IMR-90 (cell line): ENCODE measurements at regions not wholly inside any gene's neighbourhood (a gene's known extent, or its start where the extent isn't known, plus 50 kb on each side); places are given as distances from the start of the nearest gene placed in this dataset.

Experiments
- ATAC-seq: fragments of 200-7000 bp; cut with Tn5 transposase; 2 replicates; pipeline ENCODE4 v1.9.1; 2020; ENCODE audit warnings: low read depth, mild to moderate bottlenecking, moderate library complexity
- BruUV-seq: library from RNA; stranded (reverse); fragments of 400-500 nt; replicated peaks from 2 replicates; lab custom pipeline; 2021; lab: Mats Ljungman, UMichigan
- CTCF ChIA-PET: fragments of 300-600 bp; formaldehyde crosslinking; extraction: SDS; loops from one replicate; lab custom pipeline; 2021; ENCODE audit warnings: antibody characterized with exemption; lab: Yijun Ruan, JAX
- POLR2A ChIA-PET: fragments of 300-600 bp; sonication (Branson Sonifier 250); formaldehyde crosslinking; loops from one replicate; lab custom pipeline; 2022; ENCODE audit warnings: antibody characterized with exemption; ENCODE audit not compliant: unreplicated experiment; lab: Charles Lee
- DNase-seq: peaks from one replicate; pipeline ENCODE4 v3.0.0; 2013
- H2AFZ ChIP-seq: replicated peaks from 2 replicates; pipeline ENCODE3; 2013; ENCODE audit warnings: low read length, mild to moderate bottlenecking; ENCODE audit not compliant: poor library complexity
- H2AK5ac ChIP-seq: 2 replicates; pipeline ENCODE4 v1.6.1; 2013; ENCODE audit warnings: low read depth, low read length, inconsistent platforms
- H2AK9ac ChIP-seq: replicated peaks from 2 replicates; pipeline ENCODE3; 2013; ENCODE audit warnings: mild to moderate bottlenecking, low read depth, low read length, moderate library complexity; ENCODE audit not compliant: poor library complexity
- H2BK120ac ChIP-seq: 2 replicates; pipeline ENCODE4 v1.6.1; 2013; ENCODE audit warnings: low read depth, low read length, inconsistent platforms
- H2BK15ac ChIP-seq: 3 replicates; pipeline ENCODE4 v1.6.1; 2013; ENCODE audit warnings: low read depth, low read length, inconsistent platforms
- H2BK20ac ChIP-seq: 2 replicates; pipeline ENCODE4 v1.6.1; 2013; ENCODE audit warnings: low read depth, mild to moderate bottlenecking, inconsistent platforms, low read length, moderate library complexity
- H2BK5ac ChIP-seq: 2 replicates; pipeline ENCODE4 v1.6.1; 2013; ENCODE audit warnings: mild to moderate bottlenecking, low read depth, low read length, inconsistent platforms; ENCODE audit not compliant: poor library complexity, severe bottlenecking
- H3K14ac ChIP-seq: replicated peaks from 2 replicates; pipeline ENCODE4 v1.6.1; 2013; ENCODE audit warnings: low read depth, low read length, inconsistent platforms
- H3K18ac ChIP-seq: 2 replicates; pipeline ENCODE4 v1.6.1; 2013; ENCODE audit warnings: low read depth, low read length, control low read depth
- H3K23ac ChIP-seq: 2 replicates; pipeline ENCODE4 v1.6.1; 2013; ENCODE audit warnings: low read depth, low read length, inconsistent platforms
- H3K27ac ChIP-seq: 2 replicates; pipeline ENCODE4 v1.5.1; 2013; ENCODE audit warnings: mild to moderate bottlenecking, control low read depth, low read length; ENCODE audit not compliant: insufficient read depth
- H3K27me3 ChIP-seq: 2 replicates; pipeline ENCODE4 v1.6.1; 2013; ENCODE audit warnings: low read length; ENCODE audit not compliant: control insufficient read depth, insufficient read depth
- H3K36me3 ChIP-seq: 2 replicates; pipeline ENCODE4 v1.6.1; 2013; ENCODE audit warnings: low read length, mixed read lengths; ENCODE audit not compliant: control insufficient read depth, insufficient read depth
- H3K4ac ChIP-seq: 2 replicates; pipeline ENCODE4 v1.6.1; 2013; ENCODE audit warnings: low read depth, low read length, inconsistent platforms
- H3K4me1 ChIP-seq: 2 replicates; pipeline ENCODE4 v1.6.1; 2013; ENCODE audit warnings: low read length, mixed read lengths; ENCODE audit not compliant: control insufficient read depth, insufficient read depth
- H3K4me2 ChIP-seq: 2 replicates; pipeline ENCODE4 v1.6.1; 2013; ENCODE audit warnings: low read depth, mild to moderate bottlenecking, control low read depth, low read length, moderate library complexity
- H3K4me3 ChIP-seq: 2 replicates; pipeline ENCODE4 v1.5.1; 2013; ENCODE audit warnings: low read depth, mild to moderate bottlenecking, control low read depth, low read length, moderate library complexity; ENCODE audit not compliant: insufficient read depth
- H3K56ac ChIP-seq: 2 replicates; pipeline ENCODE4 v1.6.1; 2013; ENCODE audit warnings: low read length, inconsistent platforms; ENCODE audit not compliant: insufficient read depth; ENCODE audit errors: extremely low read depth
- H3K79me1 ChIP-seq, 2 experiments: 2 replicates each; pipeline ENCODE4 v1.6.1; 2013; ENCODE audit warnings: low read length in 2 of 2, inconsistent platforms in 1 of 2, low read depth in 1 of 2
- H3K9ac ChIP-seq: 2 replicates; pipeline ENCODE4 v1.6.1; 2013; ENCODE audit warnings: low read depth, low read length, control low read depth
- H3K9me1 ChIP-seq: 2 replicates; pipeline ENCODE4 v1.6.1; 2013; ENCODE audit warnings: low read length, inconsistent platforms; ENCODE audit not compliant: insufficient read depth
- H3K9me3 ChIP-seq: 2 replicates; pipeline ENCODE4 v1.6.1; 2013; ENCODE audit warnings: low read length; ENCODE audit not compliant: control insufficient read depth, insufficient read depth
- H4K20me1 ChIP-seq: 2 replicates; pipeline ENCODE4 v1.6.1; 2013; ENCODE audit warnings: low read length, inconsistent platforms; ENCODE audit not compliant: insufficient read depth
- H4K5ac ChIP-seq: 2 replicates; pipeline ENCODE4 v1.6.1; 2013; ENCODE audit warnings: mild to moderate bottlenecking, low read depth, low read length, control low read depth
- H4K8ac ChIP-seq, 2 experiments: 2 replicates each; pipeline ENCODE4 v1.6.1; 2013; ENCODE audit warnings: low read depth in 2 of 2, low read length in 2 of 2, control low read depth in 1 of 2, inconsistent platforms in 1 of 2
- H4K91ac ChIP-seq: 2 replicates; pipeline ENCODE4 v1.6.1; 2013; ENCODE audit warnings: low read depth, low read length, inconsistent platforms; ENCODE audit not compliant: insufficient read depth
- BHLHE40 ChIP-seq: fragments of 150-350 bp; IDR thresholded peaks from 2 replicates; pipeline ENCODE4 v1.6.1; 2016; ENCODE audit warnings: mild to moderate bottlenecking, low read depth, low read length
- CEBPB ChIP-seq: IDR thresholded peaks from 2 replicates; pipeline ENCODE4 v1.6.1; 2012; ENCODE audit warnings: low read depth, low read length, improper control_type of control experiment
- CHD1 ChIP-seq: IDR thresholded peaks from 2 replicates; pipeline ENCODE4 v1.6.1; 2012; ENCODE audit warnings: low read depth, low read length, improper control_type of control experiment
- CTCF ChIP-seq: conservative IDR thresholded peaks from 2 replicates; pipeline ENCODE4 v1.5.1; 2012; ENCODE audit warnings: mild to moderate bottlenecking, low read depth, low read length, improper control_type of control experiment
- ELK1 ChIP-seq: fragments of 150-350 bp; IDR thresholded peaks from 2 replicates; pipeline ENCODE4 v1.6.1; 2016; ENCODE audit warnings: low read depth, mild to moderate bottlenecking, low read length, moderate library complexity, borderline replicate concordance
- FOS ChIP-seq: fragments of 150-350 bp; IDR thresholded peaks from 2 replicates; pipeline ENCODE4 v1.6.1; 2016; ENCODE audit warnings: low read depth, low read length
- MAFK ChIP-seq: IDR thresholded peaks from 2 replicates; pipeline ENCODE4 v1.6.1; 2012; ENCODE audit warnings: low read depth, low read length, improper control_type of control experiment
- MAZ ChIP-seq: IDR thresholded peaks from 2 replicates; pipeline ENCODE4 v1.6.1; 2012; ENCODE audit warnings: low read depth, mild to moderate bottlenecking, low read length, improper control_type of control experiment, moderate library complexity, borderline replicate concordance
- MXI1 ChIP-seq: IDR thresholded peaks from 2 replicates; pipeline ENCODE4 v1.6.1; 2012; ENCODE audit warnings: low read depth, mild to moderate bottlenecking, low read length, moderate library complexity, borderline replicate concordance
- NFE2L2 ChIP-seq: fragments of 150-350 bp; IDR thresholded peaks from 2 replicates; pipeline ENCODE4 v1.6.1; 2016; ENCODE audit warnings: low read depth, mild to moderate bottlenecking, low read length
- POLR2A ChIP-seq: IDR thresholded peaks from 2 replicates; pipeline ENCODE4 v1.6.1; 2012; ENCODE audit warnings: mild to moderate bottlenecking, low read depth, low read length
- RAD21 ChIP-seq: IDR thresholded peaks from 2 replicates; pipeline ENCODE4 v1.6.1; 2012; ENCODE audit warnings: low read length, improper control_type of control experiment
- RCOR1 ChIP-seq: IDR thresholded peaks from 2 replicates; pipeline ENCODE4 v1.6.1; 2012; ENCODE audit warnings: mild to moderate bottlenecking, low read length, improper control_type of control experiment; ENCODE audit not compliant: insufficient replicate concordance
- RFX5 ChIP-seq: IDR thresholded peaks from 2 replicates; pipeline ENCODE4 v1.8.0; 2012; ENCODE audit warnings: low read depth, mild to moderate bottlenecking, low read length, moderate library complexity
- SMC3 ChIP-seq: fragments of 150-350 bp; IDR thresholded peaks from 2 replicates; pipeline ENCODE4 v1.6.1; 2016; ENCODE audit warnings: low read depth, mild to moderate bottlenecking, antibody characterized with exemption, low read length, moderate library complexity
- WGBS, 2 experiments: methylation state at CpG; one replicate each; pipeline versions ENCODE4 v1.1.5 to v1.1.7; 2013; ENCODE audit warnings: missing lambda C conversion rate in 2 of 2; ENCODE audit not compliant: insufficient read length in 1 of 2; ENCODE audit errors: extremely low coverage in 2 of 2; 5-methylcytosine and 5-hydroxymethylcytosine counted together
- dilution Hi-C: fragments of 300-500 bp; cut with HindIII; formaldehyde crosslinking; loops from one replicate; pipeline ENCODE4 v1.14.3; 2018; ENCODE audit warnings: low sequenced_read_pairs; ENCODE audit not compliant: unreplicated experiment
- in situ Hi-C: fragments of 300-500 bp; cut with MboI; formaldehyde crosslinking; loops from 3 replicates; pipeline ENCODE4 v1.14.3; 2019; ENCODE audit warnings: low sequenced_read_pairs, inconsistent platforms, mixed read lengths
- intact Hi-C: fragments of 100-400 bp; cut with micrococcal nuclease; formaldehyde crosslinking; loops from 2 replicates; pipeline ENCODE4 v1.10.0; 2022
- TF ChIP-seq, protein P1 (sequence below): fragments of 150-350 bp; IDR thresholded peaks from 2 replicates; pipeline ENCODE4 v1.6.1; 2017; ENCODE audit warnings: mild to moderate bottlenecking, antibody characterized with exemption, low read length, low read depth

DNA sequence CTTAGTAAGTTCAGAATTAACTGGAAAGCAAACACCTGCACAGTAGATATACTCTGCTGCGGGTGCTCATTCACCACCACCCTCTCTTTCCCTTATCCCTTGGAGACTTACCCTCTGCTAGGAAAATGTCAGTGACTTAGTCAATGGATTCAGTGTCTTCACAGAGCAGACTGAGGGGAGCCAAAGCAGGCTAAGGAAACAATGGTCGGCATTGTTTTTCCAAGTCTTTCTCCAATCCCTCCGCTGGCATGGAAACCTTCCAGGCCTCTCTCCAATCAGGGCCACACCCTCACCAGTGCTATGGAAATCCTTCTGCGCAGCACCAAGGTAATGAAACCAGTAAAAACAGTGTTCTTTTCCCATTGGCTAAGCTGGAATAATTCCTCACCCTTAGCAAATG lies 531.2 kb downstream of the TFAP2B start:
- ATAC-seq: no peak
- no peak overlapping the region for H4K8ac ChIP-seq
- H2BK15ac ChIP-seq: no peak overlapping the region
- H3K4me3 ChIP-seq: no peak overlapping the region
- H3K14ac ChIP-seq: no peak overlapping the region
- H3K27me3 ChIP-seq: no peaks in the 10 kb centered on the region
- no peak overlapping the region for H3K27ac ChIP-seq
- TF ChIP-seq CTCF: no peak
- TF ChIP-seq POLR2A: no peak
- TF ChIP-seq, protein P1, sequence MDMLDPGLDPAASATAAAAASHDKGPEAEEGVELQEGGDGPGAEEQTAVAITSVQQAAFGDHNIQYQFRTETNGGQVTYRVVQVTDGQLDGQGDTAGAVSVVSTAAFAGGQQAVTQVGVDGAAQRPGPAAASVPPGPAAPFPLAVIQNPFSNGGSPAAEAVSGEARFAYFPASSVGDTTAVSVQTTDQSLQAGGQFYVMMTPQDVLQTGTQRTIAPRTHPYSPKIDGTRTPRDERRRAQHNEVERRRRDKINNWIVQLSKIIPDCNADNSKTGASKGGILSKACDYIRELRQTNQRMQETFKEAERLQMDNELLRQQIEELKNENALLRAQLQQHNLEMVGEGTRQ: no peak
- no peak for TF ChIP-seq BHLHE40
- TF ChIP-seq RCOR1: no peak
- no peak for TF ChIP-seq MAFK
- no peak for TF ChIP-seq CHD1
- TF ChIP-seq MXI1: no peak
- TF ChIP-seq ELK1: no peak
- no peak for TF ChIP-seq RFX5
- TF ChIP-seq MAZ: no peak
- TF ChIP-seq FOS: no peak
- no peak for TF ChIP-seq SMC3
- no peak for TF ChIP-seq RAD21
- no peak for TF ChIP-seq NFE2L2
- no peak for TF ChIP-seq CEBPB
- H2AK5ac ChIP-seq: no peak overlapping the region
- H3K79me1 ChIP-seq: no peaks in the 10 kb centered on the region
- ChIA-PET CTCF (interaction anchor here (0.6 kb wide), 1 partner anchor 13 kb away, joined by 3 read pairs; no protein-coding TSS in a partner anchor), POLR2A (no interaction called here)
- no peak overlapping the region for H4K91ac ChIP-seq
- 80% methylated on average over 1 of the region's 4 CpGs; no CpG with 5 or more reads in 1 of the 2 experiments for WGBS, 2 experiments
- no peaks in the 10 kb centered on the region for H3K4me1 ChIP-seq
- H3K9ac ChIP-seq: no peak overlapping the region
- no peak overlapping the region for H3K4me2 ChIP-seq
- H3K56ac ChIP-seq: no peak overlapping the region
- no TSS peak for BruUV-seq
- in situ Hi-C loops: no loop called here
- no peak overlapping the region for H2BK20ac ChIP-seq
- H3K36me3 ChIP-seq: no peaks in the 10 kb centered on the region
- no peaks in the 10 kb centered on the region for H4K20me1 ChIP-seq
- no peak overlapping the region for H4K5ac ChIP-seq
- intact Hi-C loops: no loop called here
- dilution Hi-C loops: no loop called here
- no peak overlapping the region for H2AK9ac ChIP-seq
- H3K23ac ChIP-seq: no peak overlapping the region
- H3K4ac ChIP-seq: no peak overlapping the region
- no peak overlapping the region for H3K18ac ChIP-seq
- no peak overlapping the region for H2BK120ac ChIP-seq
- peaks cover 5% of the 10 kb centered on the region; the same call in 1 of the 2 replicates for H3K9me3 ChIP-seq
- no peak overlapping the region for H2BK5ac ChIP-seq
- H3K9me1 ChIP-seq: no peaks in the 10 kb centered on the region
- no peak overlapping the region for H2AFZ ChIP-seq
- DNase-seq: no peak
